ENCODE measurements at regions not wholly inside any gene's neighbourhood (a gene's known extent, or its start where the extent isn't known, plus 50 kb on each side); places are given as distances from the start of the nearest gene placed in this dataset.
"Not testable (repeated sequence)": the region's sequence is repeated elsewhere in the genome, so short reads cannot be mapped to it uniquely, and the experiment has no call there.

DNA sequence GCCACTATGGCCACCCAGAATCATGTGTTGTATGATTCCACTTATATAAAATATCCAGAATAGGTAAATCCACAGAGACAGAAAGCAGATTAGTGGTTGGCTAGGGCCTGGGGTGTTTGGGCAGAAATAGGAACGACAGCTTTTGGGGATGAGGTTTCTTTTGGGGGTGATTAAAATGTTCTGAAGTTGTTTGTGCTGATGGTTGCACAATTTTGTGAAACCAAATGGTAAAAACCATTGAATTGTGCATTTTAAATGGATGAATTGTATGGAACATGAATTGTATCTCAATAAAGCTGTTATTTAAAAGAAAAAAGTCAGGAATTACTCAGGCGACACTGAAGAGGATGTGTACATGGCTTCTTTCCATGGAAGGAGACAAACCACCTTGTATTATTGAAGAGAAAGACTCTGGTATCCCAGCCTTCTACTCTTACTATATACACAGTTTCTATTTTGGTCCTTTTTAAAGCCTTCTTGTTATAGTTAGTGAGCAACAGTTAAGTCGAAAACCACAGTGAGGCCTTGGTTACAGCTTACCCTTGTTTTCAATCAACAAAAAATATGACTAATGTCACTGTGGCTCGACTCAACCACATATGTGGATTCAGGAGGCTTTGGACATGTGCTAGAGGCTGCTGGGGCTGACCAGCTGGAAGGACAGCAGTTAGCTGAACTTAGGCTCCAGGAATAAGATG, 57.1 kb upstream of the KMT2E start:
- peak; percentile 24 for DNase-seq (ENCODE audit: low spot score)

DNA sequence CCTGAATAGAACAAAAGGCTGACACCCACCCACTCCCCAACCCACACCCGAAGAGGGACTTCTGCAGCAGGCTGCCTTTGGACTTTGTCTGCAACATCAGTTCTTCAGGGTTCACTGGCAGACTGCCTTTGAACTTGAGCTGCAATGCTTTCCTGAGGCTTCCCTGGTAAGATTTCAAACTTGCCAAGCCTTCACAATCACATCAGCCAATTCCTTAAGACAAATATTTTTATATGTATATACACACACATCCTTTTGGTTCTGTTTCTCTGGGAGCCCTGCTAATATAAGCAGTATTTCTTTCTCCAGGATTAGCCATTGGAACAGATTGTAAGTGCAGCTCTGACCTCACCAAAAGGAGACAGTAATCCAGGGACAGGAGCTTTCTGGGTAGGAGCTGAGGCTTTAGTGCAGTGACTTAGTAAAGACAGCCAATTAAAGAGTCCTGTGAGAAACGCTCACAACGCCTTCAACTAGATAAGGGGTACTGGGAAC, 55.6 kb upstream of the KMT2E start:
- no peak for DNase-seq (ENCODE audit: low spot score)

DNA sequence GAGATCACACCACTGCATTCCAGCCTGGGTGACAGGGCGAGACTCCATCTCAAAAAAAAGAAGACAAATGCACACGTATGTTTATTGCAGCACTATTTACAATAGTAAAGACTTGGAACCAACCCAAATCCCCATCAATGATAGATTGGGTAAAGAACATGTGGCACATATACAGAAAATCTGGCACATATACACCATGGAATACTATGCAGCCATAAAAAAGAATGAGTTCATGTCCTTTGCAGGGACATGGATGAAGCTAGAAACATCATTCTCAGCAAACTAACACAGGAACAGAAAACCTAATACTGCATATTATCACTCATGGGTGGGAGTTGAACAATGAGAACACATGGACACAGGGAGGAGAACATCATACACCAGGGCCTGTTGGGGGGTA, 54.5 kb upstream of the KMT2E start:
- not testable (repeated sequence) for DNase-seq (ENCODE audit: low spot score)

DNA sequence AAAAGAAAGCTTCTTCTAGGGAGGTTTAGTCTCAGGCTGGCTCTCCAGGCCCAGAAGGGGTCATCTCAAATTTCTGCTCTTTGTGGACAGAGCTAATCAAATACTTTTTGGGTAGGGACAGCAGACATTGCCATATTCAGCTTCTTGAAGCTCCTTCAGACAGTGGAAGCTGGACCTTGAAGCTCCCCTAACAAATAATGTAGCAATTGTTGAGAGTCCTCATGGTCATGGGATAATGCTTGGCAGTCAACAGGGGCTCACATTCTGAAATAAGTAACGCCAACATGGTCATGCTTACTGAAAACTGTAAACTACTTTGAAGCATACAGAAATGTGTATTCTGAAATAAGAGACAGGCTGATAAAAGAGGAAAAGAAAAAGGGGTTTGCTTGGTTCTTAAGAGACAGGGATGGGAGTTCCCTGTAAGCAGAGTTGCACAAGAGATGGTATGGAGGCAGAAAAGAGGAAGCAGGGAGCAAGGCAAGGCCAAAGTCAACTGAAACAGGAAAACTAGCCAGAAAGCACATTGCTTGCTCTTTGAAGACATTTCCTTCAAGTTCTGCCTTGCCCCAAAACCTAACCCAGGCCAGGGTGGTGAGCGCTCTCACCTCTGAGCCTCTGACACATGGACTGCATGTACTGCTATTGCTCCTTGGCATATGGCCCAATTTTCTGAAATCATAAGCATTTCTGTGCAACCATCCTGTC, 53.1 kb upstream of the KMT2E start:
- DNase-seq (ENCODE audit: low spot score) = no peak

DNA sequence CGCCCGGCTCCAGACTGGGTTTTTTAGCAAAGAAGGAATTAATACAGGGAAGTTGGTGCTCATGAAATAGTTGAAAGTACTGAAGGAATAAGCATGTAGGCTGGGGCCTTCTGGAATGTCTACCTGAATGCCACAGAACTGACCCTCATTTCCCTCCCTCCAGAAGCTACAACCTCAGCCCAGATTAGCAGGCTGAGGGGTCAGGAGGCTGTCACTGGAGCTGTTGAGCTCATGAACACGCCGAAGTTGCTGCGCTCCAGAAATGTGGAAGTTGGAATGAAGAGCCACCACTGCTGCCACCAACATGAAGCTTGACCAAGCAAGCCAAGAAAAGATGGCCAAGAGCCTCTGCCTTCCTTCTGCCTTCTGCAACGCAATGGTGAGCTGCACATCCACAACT, 52.2 kb upstream of the KMT2E start:
- no peak for DNase-seq (ENCODE audit: low spot score)

DNA sequence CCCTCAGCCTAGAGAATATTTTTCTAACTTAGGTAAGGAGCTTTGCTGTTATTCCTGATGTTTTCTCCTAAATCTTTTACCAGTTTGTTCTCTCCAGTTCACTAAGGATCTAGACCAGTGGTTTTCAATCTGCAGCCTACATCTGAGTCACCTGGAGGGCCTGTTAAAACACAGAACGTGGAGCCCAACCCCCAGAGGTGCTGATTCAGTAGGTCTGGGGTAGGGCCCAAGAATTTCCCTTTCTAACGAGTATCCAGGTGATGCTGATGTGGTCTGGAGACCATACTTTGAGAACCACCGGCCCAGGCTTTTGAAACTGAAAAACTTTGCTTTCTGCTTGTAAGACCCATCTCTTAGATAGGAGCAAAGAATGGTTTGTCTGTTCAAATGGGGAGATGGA, 51.2 kb upstream of the KMT2E start:
- no peak for DNase-seq (ENCODE audit: low spot score)

DNA sequence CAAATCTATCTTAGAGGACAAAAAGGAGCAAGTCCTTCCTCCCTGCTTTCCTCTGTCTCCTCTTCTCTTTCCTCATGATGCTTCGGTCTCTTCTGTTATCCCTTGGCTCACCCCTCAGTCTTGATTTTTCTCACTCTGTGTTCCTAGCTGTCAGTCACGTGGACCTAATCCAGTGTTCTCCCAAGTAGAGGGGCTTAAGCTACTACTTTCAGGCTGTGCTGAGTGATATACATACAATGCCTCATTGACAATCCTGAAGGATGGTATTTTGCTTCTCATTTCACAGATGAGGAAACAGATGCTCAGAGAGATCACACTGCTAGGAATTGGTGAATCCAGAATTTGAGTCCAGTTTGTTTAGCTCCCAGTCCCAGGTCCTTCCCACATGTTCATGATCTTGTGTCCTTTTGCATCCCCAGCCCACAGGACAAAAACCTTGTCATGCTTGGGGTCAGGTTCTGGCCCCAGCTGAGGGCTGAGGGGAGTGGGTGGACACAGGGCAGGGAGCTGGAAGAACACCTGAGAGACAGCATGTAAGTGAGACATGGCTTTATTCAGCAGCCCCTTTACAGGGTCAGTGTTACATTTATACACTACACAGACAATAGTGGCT, 50.5 kb upstream of the KMT2E start:
- no peak for DNase-seq (ENCODE audit: low spot score)

DNA sequence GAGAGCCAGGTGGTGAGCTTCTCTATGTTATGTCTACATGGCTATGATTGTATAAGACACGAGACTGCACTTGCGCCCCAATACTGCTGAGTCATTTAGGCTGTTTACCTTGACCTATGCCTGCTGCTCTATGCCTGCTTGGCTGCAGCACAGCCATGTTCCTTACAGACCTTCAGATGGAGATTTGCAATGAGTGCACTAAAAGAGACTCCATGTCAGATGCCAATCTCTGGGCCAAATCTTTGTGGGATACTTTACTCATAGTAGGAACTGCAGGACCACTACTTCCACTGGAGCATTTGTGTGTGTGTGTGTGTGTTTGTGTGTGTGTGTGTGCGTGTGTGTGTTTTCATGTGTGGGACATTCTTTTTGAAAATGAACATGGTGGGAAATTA, 50.0 kb upstream of the KMT2E start:
- no peak for DNase-seq (ENCODE audit: low spot score)

Measured in CD4-positive, alpha-beta T cell treated with Interleukin-6 at 100 ng/mL for 8 hours (primary cell).